ENCODE measurements at regions not wholly inside any gene's neighbourhood (a gene's known extent, or its start where the extent isn't known, plus 50 kb on each side); places are given as distances from the start of the nearest gene placed in this dataset.

GRCh38 chr16:48965386-48965785 lies 316.3 kb downstream of the CBLN1 start:
- no peak for TF ChIP-seq CTCF (IDR thresholded peaks at IDR 0.05 in 4 of 5, conservative IDR thresholded peaks at IDR 0.05 in 1 of 5)
- TF ChIP-seq POLR2A (IDR thresholded peaks at IDR 0.05), result no peak

Data from gastrocnemius medialis (tissue), 4 donors.